Esophagus squamous epithelium (tissue), 4 donors: ENCODE measurements at regions not wholly inside any gene's neighbourhood (a gene's known extent, or its start where the extent isn't known, plus 50 kb on each side); places are given as distances from the start of the nearest gene placed in this dataset.
"Not testable (repeated sequence)": the region's sequence is repeated elsewhere in the genome, so short reads cannot be mapped to it uniquely, and the experiment has no call there.

ENCODE experiments used
- CTCF ChIP-seq, 6 experiments: fragments of 450-650 bp in 4 of 6; fragments of 200-600 bp in 2 of 6; sonication (generic) in 2 of 6; IDR thresholded peaks; one replicate each; pipeline ENCODE4 v1.5.1; 2016 to 2019; ENCODE audit warnings: antibody characterized with exemption in 6 of 6, mild to moderate bottlenecking in 4 of 6, moderate library complexity in 4 of 6
- POLR2A ChIP-seq, 4 donors: fragments of 450-650 bp; IDR thresholded peaks; one replicate each; pipeline ENCODE4 v1.6.1; 2017; ENCODE audit warnings: antibody characterized with exemption in 4 of 4, mild to moderate bottlenecking in 4 of 4, moderate library complexity in 3 of 4

- not testable (repeated sequence) for TF ChIP-seq CTCF, POLR2A (IDR thresholded peaks at IDR 0.05)
These were observed 122.6 kb upstream of the PODXL start for GRCh38 chr7:131679071-131679470.
